NCI-H460 (cell line): ENCODE measurements at regions not wholly inside any gene's neighbourhood (a gene's known extent, or its start where the extent isn't known, plus 50 kb on each side); places are given as distances from the start of the nearest gene placed in this dataset.
A peak's percentile ranks its signal among the peaks of the same experiment; 100 is the strongest.
"Not testable (repeated sequence)": the region's sequence is repeated elsewhere in the genome, so short reads cannot be mapped to it uniquely, and the experiment has no call there.

Experiments
- DNase-seq: peaks from one replicate; pipeline ENCODE4 v3.0.0-alpha.2; 2016; ENCODE audit warnings: low read depth; ENCODE audit errors: extremely low read depth

DNA sequence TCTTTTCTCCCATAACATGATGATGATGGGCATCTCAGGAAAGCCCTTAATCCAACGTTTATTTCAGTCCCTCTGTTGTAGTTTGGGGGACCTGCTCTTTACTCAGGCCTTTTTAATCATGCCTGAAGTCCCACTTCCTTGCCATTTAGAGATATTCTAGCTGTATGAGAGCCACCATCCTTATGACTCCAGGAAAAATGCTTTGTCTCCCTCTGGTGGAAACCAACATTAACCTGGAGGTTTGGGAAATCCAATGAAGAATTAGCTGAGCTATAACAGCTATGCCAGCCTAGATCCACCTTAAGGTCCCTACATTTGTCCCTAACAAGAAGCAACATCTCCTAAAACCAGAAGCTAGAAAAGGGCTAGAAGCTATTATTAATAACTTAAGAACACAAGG, 1399.1 kb downstream of the LRFN5 start:
- DNase-seq = no peak

DNA sequence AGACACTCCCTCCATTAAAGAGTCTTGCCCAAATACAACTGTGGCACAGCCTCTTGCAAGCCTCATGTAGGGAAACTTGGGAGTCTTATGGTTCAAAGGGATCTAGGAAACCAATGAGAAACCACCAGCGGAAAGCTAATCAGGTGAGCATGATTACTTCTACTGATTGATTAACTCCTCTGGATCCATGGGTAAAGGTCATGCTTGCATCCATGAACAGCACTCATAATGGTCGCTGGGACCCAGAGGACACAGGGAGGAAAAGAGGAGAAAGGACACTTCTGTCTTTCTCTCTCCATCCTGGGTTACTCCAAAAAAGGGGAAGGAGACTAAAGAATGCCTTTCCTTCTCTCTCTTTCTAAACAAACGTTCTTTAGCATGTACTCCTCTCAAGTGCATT, 1397.2 kb downstream of the LRFN5 start:
- no peak for DNase-seq

DNA sequence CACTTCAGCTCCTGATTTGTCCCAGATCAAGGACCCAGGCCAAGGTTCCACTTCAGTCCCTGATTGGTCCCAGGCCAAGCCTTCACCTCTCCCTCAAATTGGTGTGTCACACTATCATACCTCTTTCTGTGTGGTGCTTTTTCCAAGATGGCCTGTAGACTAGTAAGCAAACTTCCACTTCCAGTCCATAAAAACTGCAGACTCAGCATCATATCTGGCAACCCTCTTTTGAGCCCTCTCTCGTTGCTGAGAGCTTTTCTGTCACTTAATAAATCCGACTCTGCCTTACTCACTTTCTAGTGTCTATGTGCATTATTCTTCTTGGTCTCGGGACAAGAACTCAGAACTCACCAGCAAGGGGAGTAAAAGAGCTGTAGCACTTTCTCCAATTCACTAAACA, 1395.1 kb downstream of the LRFN5 start:
- no peak for DNase-seq

DNA sequence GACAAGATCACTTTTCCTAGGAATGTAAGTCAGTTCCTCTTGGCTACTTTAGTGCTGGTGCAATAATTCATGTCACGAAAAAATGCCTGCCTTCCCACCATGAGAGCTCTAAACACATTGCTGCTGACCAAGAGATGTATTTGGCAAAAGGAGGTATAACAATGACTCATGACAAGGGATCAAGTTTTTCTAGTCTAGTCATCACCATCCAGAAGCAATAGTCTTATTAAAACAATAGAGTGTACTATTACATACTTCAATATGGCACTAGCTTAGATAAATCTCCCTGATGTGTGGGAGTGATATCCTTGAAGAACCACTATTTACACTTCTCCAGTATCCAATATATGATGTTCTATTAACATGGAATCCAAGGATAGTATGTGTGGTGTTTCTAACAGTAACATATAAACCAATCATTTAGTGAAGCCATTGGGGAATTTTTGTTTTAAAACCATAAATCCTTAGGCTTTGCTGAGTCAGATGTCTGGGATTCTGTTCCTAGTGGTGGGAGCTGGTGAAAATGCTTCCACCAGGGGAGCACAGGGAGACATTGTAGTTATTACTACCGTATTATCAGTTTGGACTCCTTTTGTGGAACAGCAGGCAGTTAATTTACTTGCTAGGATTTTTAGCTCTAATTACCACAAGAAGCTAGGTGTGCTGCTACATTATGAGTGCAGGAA, 1387.5 kb downstream of the LRFN5 start:
- DNase-seq = no peak

DNA sequence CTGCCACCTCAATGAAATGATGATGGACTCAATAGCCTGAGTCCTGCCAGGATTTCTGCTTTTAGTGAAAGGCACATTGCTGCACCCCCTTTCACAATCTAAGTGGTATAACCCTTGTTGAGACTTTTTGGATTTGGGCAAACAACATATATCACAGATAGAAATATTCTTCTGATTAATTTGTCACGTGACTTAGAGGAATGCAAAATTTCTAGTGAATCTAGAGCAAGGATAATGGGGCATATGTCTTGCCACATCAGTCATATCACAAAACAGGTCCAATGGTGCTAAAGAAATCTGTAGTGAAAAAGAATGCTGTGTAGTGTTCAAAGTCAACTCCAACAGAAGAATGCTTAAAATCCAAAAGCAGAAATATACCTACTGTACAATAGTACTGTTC, 1386.3 kb downstream of the LRFN5 start:
- no peak for DNase-seq

DNA sequence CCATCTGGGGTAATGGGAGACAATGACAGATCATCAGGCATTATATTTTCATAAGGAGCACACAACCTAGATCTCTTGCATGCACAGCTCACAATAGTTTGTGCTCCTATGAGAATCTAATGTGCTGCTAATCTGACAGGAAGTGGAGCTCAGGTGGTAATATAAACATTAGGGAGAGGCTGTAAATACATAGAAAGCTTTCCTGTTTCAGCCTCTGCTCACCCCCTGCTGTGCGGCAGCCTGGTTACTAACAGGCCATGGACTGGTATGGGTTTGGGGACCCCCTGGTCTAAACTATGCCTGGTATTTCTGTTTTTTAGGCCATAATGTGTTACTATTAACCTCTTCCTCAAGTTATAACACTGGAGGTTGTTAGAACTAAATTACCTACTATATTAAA, 1373.7 kb downstream of the LRFN5 start:
- no peak for DNase-seq

DNA sequence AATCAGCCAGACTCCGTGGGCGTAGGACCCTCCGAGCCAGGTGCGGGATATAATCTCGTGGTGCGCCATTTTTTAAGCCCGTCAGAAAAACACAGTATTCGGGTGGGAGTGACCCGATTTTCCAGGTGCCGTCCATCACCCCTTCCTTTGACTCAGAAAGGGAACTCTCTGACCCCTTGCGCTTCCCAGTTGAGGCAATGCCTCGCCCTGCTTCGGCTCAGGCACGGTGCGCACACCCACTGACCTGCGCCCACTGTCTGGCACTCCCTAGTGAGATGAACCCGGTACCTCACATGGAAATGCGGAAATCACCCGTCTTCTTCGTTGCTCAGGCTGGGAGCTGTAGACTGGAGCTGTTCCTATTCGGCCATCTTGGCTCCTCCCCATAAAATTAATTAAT, 1366.5 kb downstream of the LRFN5 start:
- not testable (repeated sequence) for DNase-seq

DNA sequence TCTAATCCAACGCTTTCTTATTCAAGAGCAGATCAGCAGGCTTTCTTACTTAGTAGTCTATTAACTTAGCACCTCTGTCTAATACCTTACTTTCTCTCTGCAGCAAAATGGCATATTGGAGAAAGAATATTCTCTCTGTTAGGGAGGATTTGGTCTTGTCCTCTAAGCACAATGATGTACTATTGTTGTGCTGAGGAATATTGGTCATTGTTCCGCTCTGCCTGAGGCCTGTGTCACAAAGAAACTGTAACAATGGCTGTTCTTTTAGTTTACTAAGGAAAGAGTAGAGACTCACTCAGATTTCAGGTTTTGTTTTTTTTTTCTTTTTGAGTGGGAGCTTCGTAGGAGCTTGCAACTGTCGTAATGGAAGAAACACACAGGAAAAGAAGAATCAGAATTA, 1358.8 kb downstream of the LRFN5 start:
- DNase-seq = no peak

DNA sequence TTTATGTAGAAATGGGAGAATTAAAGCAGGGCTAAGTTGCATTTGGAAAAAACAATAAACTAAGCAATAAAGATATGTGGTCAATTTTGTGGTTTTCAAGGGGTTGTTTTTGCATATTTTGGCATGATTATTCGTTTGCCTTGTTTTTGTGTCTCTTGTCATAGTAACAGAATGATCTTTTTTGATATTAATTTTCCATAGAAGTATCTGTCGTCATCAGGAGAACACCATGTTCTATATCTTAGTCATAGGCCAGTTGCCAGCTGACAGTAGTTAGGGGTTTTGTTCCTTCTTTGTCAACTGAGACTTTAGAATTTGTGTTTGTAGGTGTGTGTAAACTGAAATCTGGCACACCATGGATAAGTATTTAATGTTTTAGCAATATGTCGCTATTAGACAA, 1354.8 kb downstream of the LRFN5 start:
- no peak for DNase-seq

DNA sequence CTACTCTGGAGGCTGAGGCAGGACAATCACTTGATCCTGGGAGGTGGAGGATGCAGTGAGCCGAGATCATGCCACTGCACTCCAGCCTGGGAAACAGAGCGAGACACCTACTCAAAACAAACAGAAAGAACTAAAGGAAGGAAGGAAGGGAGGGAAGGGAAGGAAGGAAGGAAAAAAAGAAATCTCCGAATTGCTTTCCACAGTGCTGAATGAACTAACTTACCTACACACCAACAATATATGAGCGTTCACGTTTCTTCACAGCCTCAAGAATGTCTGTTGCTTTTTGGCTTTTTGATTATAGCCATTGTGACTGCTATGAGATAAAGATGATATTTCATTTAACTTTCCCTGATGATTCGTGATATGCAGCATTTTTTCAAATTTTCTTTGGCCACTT, 1343.7 kb downstream of the LRFN5 start:
- DNase-seq = no peak

DNA sequence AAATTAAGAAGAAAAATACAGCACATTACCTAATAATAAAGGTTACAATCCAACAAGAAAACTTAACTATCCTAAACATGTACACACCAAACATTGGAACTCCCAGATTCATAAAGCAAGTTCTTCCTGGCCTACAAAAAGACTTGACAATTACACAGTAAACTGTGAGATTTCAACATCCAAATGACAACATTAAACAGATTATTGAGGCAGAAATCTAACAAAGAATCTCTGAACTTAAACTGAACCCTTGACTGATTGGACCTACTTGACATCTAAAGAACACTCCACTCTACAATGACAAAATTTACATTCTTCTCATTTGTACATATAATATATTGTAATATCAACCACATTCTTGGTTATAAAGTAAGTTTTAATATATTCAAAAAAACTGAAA, 1341.3 kb downstream of the LRFN5 start:
- DNase-seq = peak; percentile 28

DNA sequence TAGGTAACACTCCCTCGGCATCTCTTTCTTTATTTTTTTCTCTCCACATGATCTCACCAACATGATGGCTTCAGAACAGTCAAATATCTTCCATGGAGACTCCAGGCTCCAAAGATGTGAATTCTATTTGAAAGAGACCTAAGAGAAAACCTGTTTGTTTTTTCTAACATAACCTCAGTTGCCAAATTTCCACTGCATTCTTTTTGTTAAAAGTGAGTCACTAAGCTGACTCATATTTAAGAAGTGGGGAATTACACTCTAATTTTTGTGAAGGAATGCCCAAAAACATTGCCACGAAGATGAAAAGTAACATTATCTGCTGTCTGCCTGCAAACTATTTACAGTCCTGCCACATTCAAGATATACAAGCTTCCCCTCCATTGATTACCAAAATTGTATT, 1337.6 kb downstream of the LRFN5 start:
- no peak for DNase-seq

DNA sequence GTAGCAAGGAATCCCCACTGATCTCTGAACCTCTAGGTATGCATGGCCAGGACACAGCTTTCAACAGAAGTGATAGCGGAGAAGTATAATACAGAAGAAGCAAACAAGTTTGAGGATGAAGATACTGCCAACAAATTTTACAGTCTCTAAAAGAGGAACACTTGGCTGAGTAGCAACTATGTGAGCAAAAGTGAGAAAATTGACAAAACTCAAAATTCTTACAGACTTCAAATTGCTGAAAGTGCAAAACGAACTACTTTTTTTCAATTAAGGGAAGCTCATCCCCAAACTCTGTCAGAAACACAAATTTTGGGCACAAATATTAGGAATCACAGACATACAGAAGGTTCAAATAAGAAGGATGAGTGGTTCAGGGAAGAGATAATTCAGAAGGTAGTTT, 1324.6 kb downstream of the LRFN5 start:
- no peak for DNase-seq

DNA sequence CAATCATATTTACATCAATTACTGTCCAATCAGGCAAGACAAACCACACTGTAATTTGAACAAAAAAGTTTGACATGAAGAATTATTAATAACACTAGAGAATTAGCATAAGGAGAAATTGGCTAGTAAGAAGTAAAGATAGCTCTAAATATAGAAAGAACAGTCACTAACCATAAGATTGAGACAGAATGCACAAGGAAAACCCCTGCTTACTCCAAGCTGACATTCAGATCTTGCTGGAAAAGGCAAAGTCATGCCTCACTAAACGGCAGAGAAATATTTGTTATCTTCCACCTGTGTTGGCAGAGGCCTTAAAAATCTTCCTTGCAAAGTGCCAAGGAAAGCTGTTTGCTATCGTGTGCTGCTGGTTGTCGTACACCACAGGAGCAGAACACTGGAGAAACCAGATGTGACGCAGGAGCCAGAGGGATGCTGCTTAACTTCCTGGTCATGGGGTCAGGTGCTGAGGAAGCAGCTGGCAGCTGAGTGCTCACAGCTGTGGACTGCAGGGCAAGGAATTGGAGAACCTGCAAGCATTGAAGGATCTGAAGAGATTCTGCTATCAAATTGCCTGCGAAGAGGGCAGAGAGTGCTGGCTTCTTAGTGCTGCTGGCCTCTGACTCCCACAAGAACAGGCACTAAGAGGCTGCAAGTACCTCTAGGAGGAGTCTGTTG, 1323.3 kb downstream of the LRFN5 start:
- DNase-seq = no peak

DNA sequence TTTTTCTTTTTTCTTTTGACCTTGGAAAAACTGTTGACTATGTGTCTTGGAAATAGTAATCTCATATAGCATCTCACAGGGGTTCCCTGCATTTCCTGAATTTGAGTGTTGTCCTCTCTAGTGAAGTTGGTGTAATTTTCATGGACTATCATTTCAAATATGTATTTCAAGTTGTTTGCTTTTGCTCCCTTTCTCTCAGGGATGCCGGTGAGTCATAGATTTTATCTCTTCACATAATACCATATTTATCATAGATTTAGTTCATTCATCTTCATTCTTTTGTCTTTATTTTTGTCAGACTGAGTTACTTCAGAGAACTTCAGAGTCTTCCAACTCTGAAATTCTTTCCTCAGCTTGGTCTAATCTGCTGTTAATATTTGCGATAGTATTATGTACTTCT, 1320.6 kb downstream of the LRFN5 start:
- no peak for DNase-seq

DNA sequence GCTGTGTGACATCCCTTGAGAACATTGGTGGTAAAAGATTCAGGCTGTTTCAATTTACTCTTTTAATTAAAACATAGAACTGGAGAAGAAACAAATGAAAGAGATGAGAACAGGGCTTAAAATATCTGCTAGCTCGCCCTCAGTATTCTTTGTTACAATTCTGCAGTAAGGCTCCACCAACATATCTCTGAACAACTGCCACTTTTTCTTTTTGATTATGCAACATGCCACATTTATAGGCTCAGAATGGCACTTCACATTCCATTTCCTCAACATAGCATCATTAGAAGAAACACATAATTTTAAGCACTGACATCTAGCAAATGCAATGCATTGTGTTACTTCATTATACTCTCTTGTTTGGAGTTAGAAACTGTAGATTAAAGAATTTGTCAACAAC, 1315.2 kb downstream of the LRFN5 start:
- no peak for DNase-seq

DNA sequence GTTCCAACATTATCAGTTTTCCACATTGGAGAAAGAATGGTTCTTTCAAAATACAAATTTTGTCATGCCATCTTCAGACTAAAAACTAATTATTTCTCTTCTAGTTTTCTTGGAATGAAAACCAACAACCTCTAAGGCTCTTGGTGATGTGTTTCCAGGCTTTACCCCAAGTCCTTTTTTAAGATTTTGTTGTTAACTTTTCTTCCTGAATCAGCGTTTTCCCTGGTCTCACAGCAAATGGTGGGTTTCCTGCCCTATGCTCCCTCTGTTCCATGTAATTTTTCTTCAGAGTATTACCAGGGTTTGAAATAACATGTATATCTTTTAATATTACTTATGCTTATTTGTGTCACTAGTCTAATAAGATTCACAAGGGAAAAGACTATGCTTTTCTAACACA, 1311.9 kb downstream of the LRFN5 start:
- no peak for DNase-seq

DNA sequence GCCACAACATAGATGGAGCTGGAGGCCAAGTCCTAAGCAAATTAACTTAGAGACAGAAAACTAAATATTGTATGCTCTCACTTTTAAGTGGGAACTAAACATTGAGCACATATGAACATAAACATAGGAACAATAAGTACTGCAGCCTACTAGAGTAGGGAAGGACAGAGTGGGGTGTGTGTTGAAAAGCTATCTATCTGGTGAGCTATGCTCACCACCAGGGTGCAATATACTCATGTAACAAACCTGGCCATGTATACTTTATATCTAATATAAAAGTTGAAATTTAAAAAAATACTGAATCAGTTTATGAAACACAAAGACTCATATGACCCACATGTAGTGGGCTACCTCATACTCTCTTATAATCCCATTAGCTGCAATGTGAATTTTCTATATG, 1305.0 kb downstream of the LRFN5 start:
- DNase-seq = no peak

DNA sequence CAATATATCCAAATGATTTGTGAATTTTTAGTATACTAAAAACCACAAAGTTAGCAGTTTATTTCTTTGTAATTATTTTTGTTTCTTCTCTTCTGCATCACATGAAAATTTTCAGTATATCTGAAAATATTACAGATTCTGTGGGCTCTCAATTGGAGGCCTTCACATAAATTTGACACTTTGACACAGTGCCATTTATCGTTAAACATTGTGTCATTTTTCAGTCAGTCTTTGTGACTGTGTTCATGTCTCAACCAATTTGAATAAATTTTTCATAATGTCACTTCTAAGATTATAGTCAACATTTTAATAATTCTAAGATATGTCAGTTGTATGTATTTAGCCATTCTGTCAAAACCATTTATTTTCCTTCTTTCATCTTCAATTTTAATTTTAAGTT, 1303.0 kb downstream of the LRFN5 start:
- no peak for DNase-seq

DNA sequence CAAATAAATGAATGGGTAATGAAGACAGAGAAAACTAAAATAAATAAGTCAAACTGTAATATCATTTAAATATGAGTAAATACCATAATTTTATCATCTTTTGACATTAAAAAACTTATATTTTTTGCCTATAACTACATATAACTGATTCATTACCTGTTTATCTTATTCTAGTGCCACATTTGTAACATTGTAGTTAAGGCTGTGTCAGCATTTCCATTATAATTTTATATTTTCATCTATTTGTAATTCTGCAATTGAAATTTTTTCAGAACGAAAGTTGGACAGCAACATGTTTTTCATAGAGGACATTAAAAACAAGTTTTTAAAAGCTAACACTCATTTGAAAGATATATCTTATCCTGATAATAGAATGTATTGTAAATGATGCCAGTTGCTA, 1286.5 kb downstream of the LRFN5 start:
- no peak for DNase-seq

DNA sequence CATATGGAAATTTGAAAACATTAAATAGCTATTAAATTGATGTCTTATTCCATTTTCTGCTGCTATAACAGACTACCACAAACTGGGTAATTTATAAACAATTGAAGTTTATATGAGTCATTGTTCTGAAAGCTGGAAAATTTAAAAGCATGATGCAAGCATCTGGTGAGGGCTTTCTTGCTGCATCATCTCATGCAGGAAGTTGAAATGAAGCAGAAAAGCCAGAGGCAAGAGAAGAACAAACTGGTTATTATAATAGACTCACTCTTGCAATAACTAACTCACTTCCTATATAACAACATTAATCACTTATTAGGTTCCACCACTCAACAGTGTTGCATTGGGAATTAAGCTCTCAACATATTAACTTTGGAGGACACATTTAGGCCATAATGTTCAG, 1277.4 kb downstream of the LRFN5 start:
- DNase-seq = peak; percentile 64

DNA sequence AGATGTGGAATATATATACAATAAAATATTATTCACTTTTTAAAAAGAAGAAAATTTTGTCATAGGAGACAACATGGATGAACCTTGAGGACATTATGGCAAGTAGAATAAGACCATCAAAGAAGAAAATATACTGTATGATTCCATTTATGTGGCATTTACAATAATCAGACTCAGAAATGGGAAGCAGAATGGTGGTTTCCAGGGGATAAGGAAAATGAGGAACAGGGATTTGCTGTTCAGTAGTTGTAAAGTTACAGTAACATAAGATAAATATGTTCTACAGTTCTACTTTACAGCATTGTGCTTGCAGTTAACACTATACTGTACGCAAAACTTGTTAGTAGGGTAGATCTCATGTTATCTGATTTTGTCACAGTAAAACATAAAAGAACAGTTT, 1271.0 kb downstream of the LRFN5 start:
- no peak for DNase-seq

DNA sequence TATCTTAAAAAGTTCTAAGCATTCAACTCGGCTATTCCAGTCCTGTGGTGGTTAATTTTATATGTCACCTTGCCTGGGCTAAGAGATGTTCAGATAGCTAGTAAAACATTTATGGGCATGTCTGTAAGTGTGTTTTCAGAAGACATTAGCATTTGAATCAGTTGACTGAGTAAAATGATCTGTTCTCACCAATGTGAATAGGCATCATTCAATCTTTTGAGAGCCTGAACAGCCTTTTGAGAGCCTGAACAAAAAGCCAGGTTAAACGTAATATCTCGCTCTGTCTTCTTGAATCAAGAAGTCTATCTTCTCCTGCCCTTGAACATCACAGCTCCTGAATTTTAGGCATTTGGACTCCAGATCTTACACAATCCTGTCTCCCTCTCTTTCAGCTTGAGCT, 1266.1 kb downstream of the LRFN5 start:
- DNase-seq = no peak
